ENCODE measurements at regions not wholly inside any gene's neighbourhood (a gene's known extent, or its start where the extent isn't known, plus 50 kb on each side); places are given as distances from the start of the nearest gene placed in this dataset.
A peak's percentile ranks its signal among the peaks of the same experiment; 100 is the strongest.

DNA sequence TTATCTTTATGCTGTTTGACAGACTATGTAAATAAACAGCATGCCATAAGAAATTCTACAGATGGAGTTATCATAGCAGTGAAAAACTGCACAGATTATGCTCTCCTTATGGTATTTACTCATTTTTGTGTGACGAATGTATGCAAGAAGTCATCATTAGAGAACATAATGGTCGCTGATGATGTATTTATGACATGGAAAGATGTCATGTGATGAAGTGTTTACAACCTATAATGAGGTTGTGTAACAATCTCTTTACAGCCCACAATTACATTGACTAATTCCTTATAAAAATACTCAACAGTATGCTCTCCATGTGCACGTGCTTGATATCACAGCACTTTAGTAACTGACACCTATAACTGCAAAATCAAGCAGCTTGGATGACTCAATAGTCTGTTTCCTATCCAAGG, 192.4 kb downstream of the BMP2 start:
- no peak for TF ChIP-seq NFRKB (IDR thresholded peaks at IDR 0.05)
- no peak for TF ChIP-seq BHLHE40 (IDR thresholded peaks at IDR 0.05; ENCODE audit: borderline replicate concordance)
- no peak for TF ChIP-seq SP1 (IDR thresholded peaks at IDR 0.05)
- TF ChIP-seq HDGF (IDR thresholded peaks at IDR 0.05; ENCODE audit: borderline replicate concordance) = no peak
- peak; percentile 61 for TF ChIP-seq PKNOX1 (IDR thresholded peaks at IDR 0.05)
- no peak for TF ChIP-seq FOXK2 (IDR thresholded peaks at IDR 0.05)
- TF ChIP-seq TARDBP (IDR thresholded peaks at IDR 0.05) = no peak
- TF ChIP-seq ELF4 (IDR thresholded peaks at IDR 0.05) = no peak
- no peak for TF ChIP-seq ZNF384 (IDR thresholded peaks at IDR 0.05)
- TF ChIP-seq FOXA1 (IDR thresholded peaks at IDR 0.05) = no peak
- no peak for TF ChIP-seq FOXM1 (IDR thresholded peaks at IDR 0.05; ENCODE audit: borderline replicate concordance)
- no peak for TF ChIP-seq ARNT (IDR thresholded peaks at IDR 0.05)
- no peak for TF ChIP-seq L3MBTL2 (conservative IDR thresholded peaks at IDR 0.05)
- TF ChIP-seq CTBP1 (IDR thresholded peaks at IDR 0.05; ENCODE audit: borderline replicate concordance) = peak; percentile 30; the same call in 1 of the 2 replicates
